Natural killer cell (primary cell): ENCODE measurements at regions not wholly inside any gene's neighbourhood (a gene's known extent, or its start where the extent isn't known, plus 50 kb on each side); places are given as distances from the start of the nearest gene placed in this dataset.

Experiments
- ATAC-seq, 3 donors: fragments of 150-1000 bp in 2 of 3; fragments of 200-7000 bp in 1 of 3; cut with Tn5 transposase; 1 replicate in 1 of 3; 2 replicates in 2 of 3; pipeline ENCODE4 v1.10.0; 2021; ENCODE audit warnings: mild to moderate bottlenecking in 2 of 3, moderate library complexity in 2 of 3
- DNase-seq, 2 donors: peaks; one replicate each; pipeline versions ENCODE4 v3.0.0 to v3.0.0-alpha.2; 2013 to 2021; ENCODE audit warnings: mixed read lengths in 1 of 2
- H3K27ac ChIP-seq: one replicate; pipeline ENCODE4 v1.5.1; 2013; ENCODE audit warnings: mild to moderate bottlenecking, low read length
- H3K27me3 ChIP-seq: one replicate; pipeline ENCODE4 v1.6.1; 2013; ENCODE audit warnings: low read length; ENCODE audit not compliant: control insufficient read depth, insufficient read depth
- H3K36me3 ChIP-seq: one replicate; pipeline ENCODE4 v1.6.1; 2013; ENCODE audit warnings: low read length; ENCODE audit not compliant: control insufficient read depth, insufficient read depth
- H3K4me1 ChIP-seq: one replicate; pipeline ENCODE4 v1.6.1; 2013; ENCODE audit warnings: low read length; ENCODE audit not compliant: control insufficient read depth, insufficient read depth
- H3K4me3 ChIP-seq: one replicate; pipeline ENCODE4 v1.5.1; 2013; ENCODE audit warnings: low read length
- H3K9me3 ChIP-seq: one replicate; pipeline ENCODE4 v1.6.1; 2013; ENCODE audit warnings: low read length; ENCODE audit not compliant: control insufficient read depth, insufficient read depth
- H3K27ac Mint-ChIP-seq, 2 donors: one replicate each; pipeline ENCODE4 v1.8.0; 2022; ENCODE audit warnings: mild to moderate bottlenecking in 2 of 2, mixed read lengths in 2 of 2, moderate library complexity in 1 of 2
- H3K27me3 Mint-ChIP-seq, 2 donors: one replicate each; pipeline ENCODE4 v1.8.0; 2022; ENCODE audit warnings: low read depth in 2 of 2, mixed read lengths in 2 of 2
- H3K36me3 Mint-ChIP-seq: one replicate; pipeline ENCODE4 v1.8.0; 2022; ENCODE audit warnings: mixed read lengths
- H3K4me1 Mint-ChIP-seq, 2 donors: one replicate each; pipeline ENCODE4 v1.8.0; 2022; ENCODE audit warnings: mixed read lengths in 2 of 2
- H3K4me3 Mint-ChIP-seq: one replicate; pipeline ENCODE4 v1.8.0; 2022; ENCODE audit warnings: mild to moderate bottlenecking, moderate library complexity, mixed read lengths
- H3K9me3 Mint-ChIP-seq, 2 donors: one replicate each; pipeline ENCODE4 v1.8.0; 2022; ENCODE audit warnings: mixed read lengths in 2 of 2
- WGBS: methylation state at CpG from one replicate; pipeline ENCODE4 v1.1.7; 2013; ENCODE audit warnings: missing lambda C conversion rate; ENCODE audit not compliant: insufficient coverage; 5-methylcytosine and 5-hydroxymethylcytosine counted together
- intact Hi-C: fragments of 100-400 bp; cut with micrococcal nuclease; formaldehyde crosslinking; loops from one replicate; pipeline ENCODE4 v1.14.2; 2022
- TF ChIP-seq, protein P1 (sequence below): fragments of 200-600 bp; IDR thresholded peaks from one replicate; pipeline ENCODE4 v1.8.0; 2022; ENCODE audit warnings: antibody characterized with exemption

- Histone ChIP-seq H3K9me3 (peaks cover 2% of the 10 kb centered on the region), H3K4me3 (no peak overlapping the region), H3K27me3 (no peaks in the 10 kb centered on the region), H3K36me3 (no peaks in the 10 kb centered on the region), H3K27ac (no peak overlapping the region), H3K4me1 (no peaks in the 10 kb centered on the region)
- H3K36me3 Mint-ChIP-seq, result no peaks in the 10 kb centered on the region
- H3K4me1 Mint-ChIP-seq, result no peaks in the 10 kb centered on the region
- no peak overlapping the region for H3K4me3 Mint-ChIP-seq
- intact Hi-C loops, result no loop called here
- ATAC-seq (no peak), DNase-seq (no peak)
- peaks cover 0 to 11% of the 10 kb centered on the region in 2 donors for H3K9me3 Mint-ChIP-seq
- no peaks in the 10 kb centered on the region for H3K27me3 Mint-ChIP-seq
- no peak overlapping the region for H3K27ac Mint-ChIP-seq
- TF ChIP-seq, protein P1, sequence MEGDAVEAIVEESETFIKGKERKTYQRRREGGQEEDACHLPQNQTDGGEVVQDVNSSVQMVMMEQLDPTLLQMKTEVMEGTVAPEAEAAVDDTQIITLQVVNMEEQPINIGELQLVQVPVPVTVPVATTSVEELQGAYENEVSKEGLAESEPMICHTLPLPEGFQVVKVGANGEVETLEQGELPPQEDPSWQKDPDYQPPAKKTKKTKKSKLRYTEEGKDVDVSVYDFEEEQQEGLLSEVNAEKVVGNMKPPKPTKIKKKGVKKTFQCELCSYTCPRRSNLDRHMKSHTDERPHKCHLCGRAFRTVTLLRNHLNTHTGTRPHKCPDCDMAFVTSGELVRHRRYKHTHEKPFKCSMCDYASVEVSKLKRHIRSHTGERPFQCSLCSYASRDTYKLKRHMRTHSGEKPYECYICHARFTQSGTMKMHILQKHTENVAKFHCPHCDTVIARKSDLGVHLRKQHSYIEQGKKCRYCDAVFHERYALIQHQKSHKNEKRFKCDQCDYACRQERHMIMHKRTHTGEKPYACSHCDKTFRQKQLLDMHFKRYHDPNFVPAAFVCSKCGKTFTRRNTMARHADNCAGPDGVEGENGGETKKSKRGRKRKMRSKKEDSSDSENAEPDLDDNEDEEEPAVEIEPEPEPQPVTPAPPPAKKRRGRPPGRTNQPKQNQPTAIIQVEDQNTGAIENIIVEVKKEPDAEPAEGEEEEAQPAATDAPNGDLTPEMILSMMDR, result no peak
Measured at GRCh38 chr4:107389965-107390364, 330.1 kb downstream of the PAPSS1 start.

GRCh38 chr4:107388736-107389274 lies 331.2 kb downstream of the PAPSS1 start:
- Histone ChIP-seq H3K9me3 (peaks cover 2% of the 10 kb centered on the region), H3K27ac (no peak overlapping the region), H3K36me3 (no peaks in the 10 kb centered on the region), H3K4me3 (no peak overlapping the region), H3K4me1 (no peaks in the 10 kb centered on the region), H3K27me3 (no peaks in the 10 kb centered on the region)
- DNase-seq, result no peak
- TF ChIP-seq, protein P1, result no peak
- WGBS, result 53% methylated on average over 1 of the region's 3 CpGs
- H3K9me3 Mint-ChIP-seq, result peaks cover 0 to 6% of the 10 kb centered on the region in 2 donors
- no peaks in the 10 kb centered on the region for H3K36me3 Mint-ChIP-seq
- ATAC-seq, result no peak
- intact Hi-C loops, result no loop called here
- H3K27ac Mint-ChIP-seq, result no peak overlapping the region
- no peaks in the 10 kb centered on the region for H3K27me3 Mint-ChIP-seq
- no peak overlapping the region for H3K4me3 Mint-ChIP-seq
- no peaks in the 10 kb centered on the region for H3K4me1 Mint-ChIP-seq

GRCh38 chr4:107380836-107381438 lies 339.1 kb downstream of the PAPSS1 start:
- ATAC-seq, result no peak
- no peaks in the 10 kb centered on the region for H3K36me3 Mint-ChIP-seq

More at GRCh38 chr4:107380836-107381438, 339.1 kb downstream of the PAPSS1 start:
- Mint-ChIP-seq H3K4me1 (no peaks in the 10 kb centered on the region), H3K27me3 (no peaks in the 10 kb centered on the region), H3K9me3 (peaks cover 3 to 9% of the 10 kb centered on the region in 2 donors), H3K27ac (no peak overlapping the region), H3K4me3 (no peak overlapping the region)
- Histone ChIP-seq H3K4me1 (no peaks in the 10 kb centered on the region), H3K4me3 (no peak overlapping the region), H3K9me3 (no peaks in the 10 kb centered on the region), H3K27me3 (no peaks in the 10 kb centered on the region), H3K27ac (no peak overlapping the region), H3K36me3 (no peaks in the 10 kb centered on the region)
- no peak for DNase-seq
- TF ChIP-seq, protein P1, result no peak
- WGBS, result 91% methylated on average over 20 of the region's 20 CpGs
- intact Hi-C loops, result no loop called here
